ENCODE measurements at regions not wholly inside any gene's neighbourhood (a gene's known extent, or its start where the extent isn't known, plus 50 kb on each side); places are given as distances from the start of the nearest gene placed in this dataset.

DNA sequence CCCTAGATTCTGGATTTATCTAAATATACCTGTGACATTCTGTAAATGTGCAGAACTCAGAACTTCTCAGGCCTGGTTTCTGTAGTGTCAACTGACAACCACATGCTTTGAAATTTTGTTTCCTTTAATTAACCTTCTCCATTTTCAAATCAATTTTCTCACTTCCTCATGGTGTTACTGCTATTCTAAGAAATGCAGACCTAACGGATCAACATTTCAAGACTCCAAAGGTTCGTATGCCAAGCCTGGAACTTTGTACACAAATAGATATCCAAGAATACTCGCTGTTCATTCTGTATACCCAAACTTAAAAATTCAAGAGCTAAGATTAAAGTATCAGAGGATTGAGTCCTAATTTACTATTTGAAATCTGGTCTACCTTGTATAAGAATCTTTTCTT lies 88.1 kb downstream of the SLC24A2 start:
- Histone ChIP-seq H3K27me3 (ENCODE audit: low read length) (no peaks in the 10 kb centered on the region), H3K36me3 (ENCODE audit: low read length) (no peaks in the 10 kb centered on the region), H2AFZ (ENCODE audit: low read depth, low read length, severe bottlenecking) (no peak overlapping the region), H3F3A (ENCODE audit: insufficient read depth) (no peaks in the 10 kb centered on the region), H3K4me2 (ENCODE audit: low read depth, low read length, poor library complexity, severe bottlenecking) (no peak overlapping the region), H4K20me1 (ENCODE audit: low read depth, low read length) (no peaks in the 10 kb centered on the region), H3K9ac (ENCODE audit: low read length) (no peak overlapping the region), H3K9me2 (replicated peaks; ENCODE audit: insufficient read depth, low read length) (no peaks in the 10 kb centered on the region), H3K79me2 (ENCODE audit: insufficient read depth, low read length) (no peaks in the 10 kb centered on the region), H3K9me3 (ENCODE audit: insufficient read depth, low read length) (no peaks in the 10 kb centered on the region), H3K27ac (ENCODE audit: low read depth, low read length) (no peak overlapping the region), H3K4me3 (ENCODE audit: insufficient read depth, low read length, poor library complexity, severe bottlenecking) (no peak overlapping the region)
- TF ChIP-seq, protein P1, sequence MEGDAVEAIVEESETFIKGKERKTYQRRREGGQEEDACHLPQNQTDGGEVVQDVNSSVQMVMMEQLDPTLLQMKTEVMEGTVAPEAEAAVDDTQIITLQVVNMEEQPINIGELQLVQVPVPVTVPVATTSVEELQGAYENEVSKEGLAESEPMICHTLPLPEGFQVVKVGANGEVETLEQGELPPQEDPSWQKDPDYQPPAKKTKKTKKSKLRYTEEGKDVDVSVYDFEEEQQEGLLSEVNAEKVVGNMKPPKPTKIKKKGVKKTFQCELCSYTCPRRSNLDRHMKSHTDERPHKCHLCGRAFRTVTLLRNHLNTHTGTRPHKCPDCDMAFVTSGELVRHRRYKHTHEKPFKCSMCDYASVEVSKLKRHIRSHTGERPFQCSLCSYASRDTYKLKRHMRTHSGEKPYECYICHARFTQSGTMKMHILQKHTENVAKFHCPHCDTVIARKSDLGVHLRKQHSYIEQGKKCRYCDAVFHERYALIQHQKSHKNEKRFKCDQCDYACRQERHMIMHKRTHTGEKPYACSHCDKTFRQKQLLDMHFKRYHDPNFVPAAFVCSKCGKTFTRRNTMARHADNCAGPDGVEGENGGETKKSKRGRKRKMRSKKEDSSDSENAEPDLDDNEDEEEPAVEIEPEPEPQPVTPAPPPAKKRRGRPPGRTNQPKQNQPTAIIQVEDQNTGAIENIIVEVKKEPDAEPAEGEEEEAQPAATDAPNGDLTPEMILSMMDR (IDR thresholded peaks at IDR 0.05; ENCODE audit: insufficient read depth, low read length, poor library complexity, severe bottlenecking), result no peak
- TF ChIP-seq EZH2phosphoT487 (conservative IDR thresholded peaks at IDR 0.05; ENCODE audit: low read length), result no peak

DNA sequence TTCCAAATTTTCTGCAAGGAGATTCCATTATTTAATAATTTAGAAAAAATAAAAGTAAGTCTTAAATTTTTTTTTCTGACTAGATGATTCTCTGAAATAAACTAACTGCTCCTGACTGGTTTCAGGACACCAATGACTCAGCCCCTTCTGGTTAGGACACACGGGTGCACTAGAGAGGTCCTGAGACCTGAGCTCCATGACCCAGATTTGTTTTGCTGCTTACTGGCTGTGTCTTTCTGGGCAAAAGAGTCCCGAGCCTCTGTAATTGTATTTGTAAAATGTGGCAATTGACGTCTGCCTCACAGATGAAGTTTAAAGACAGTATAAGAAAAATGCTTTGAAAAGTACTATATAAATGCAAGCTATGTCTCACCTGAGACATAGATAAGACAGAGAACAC lies 89.1 kb downstream of the SLC24A2 start:
- no peaks in the 10 kb centered on the region for H3K27me3 ChIP-seq (ENCODE audit: low read length)
- H3F3A ChIP-seq (ENCODE audit: insufficient read depth), result no peaks in the 10 kb centered on the region
- no peak overlapping the region for H2AFZ ChIP-seq (ENCODE audit: low read depth, low read length, severe bottlenecking)
- no peak overlapping the region for H3K4me3 ChIP-seq (ENCODE audit: insufficient read depth, low read length, poor library complexity, severe bottlenecking)
- H3K36me3 ChIP-seq (ENCODE audit: low read length), result no peaks in the 10 kb centered on the region
- H3K9ac ChIP-seq (ENCODE audit: low read length), result no peak overlapping the region
- H3K27ac ChIP-seq (ENCODE audit: low read depth, low read length), result no peak overlapping the region
- no peaks in the 10 kb centered on the region for H3K9me3 ChIP-seq (ENCODE audit: insufficient read depth, low read length)
- no peaks in the 10 kb centered on the region for H4K20me1 ChIP-seq (ENCODE audit: low read depth, low read length)
- no peaks in the 10 kb centered on the region for H3K9me2 ChIP-seq (replicated peaks; ENCODE audit: insufficient read depth, low read length)
- H3K79me2 ChIP-seq (ENCODE audit: insufficient read depth, low read length), result no peaks in the 10 kb centered on the region
- H3K4me2 ChIP-seq (ENCODE audit: low read depth, low read length, poor library complexity, severe bottlenecking), result no peak overlapping the region
- TF ChIP-seq, protein P1 (IDR thresholded peaks at IDR 0.05; ENCODE audit: insufficient read depth, low read length, poor library complexity, severe bottlenecking), result no peak
- no peak for TF ChIP-seq EZH2phosphoT487 (conservative IDR thresholded peaks at IDR 0.05; ENCODE audit: low read length)

DNA sequence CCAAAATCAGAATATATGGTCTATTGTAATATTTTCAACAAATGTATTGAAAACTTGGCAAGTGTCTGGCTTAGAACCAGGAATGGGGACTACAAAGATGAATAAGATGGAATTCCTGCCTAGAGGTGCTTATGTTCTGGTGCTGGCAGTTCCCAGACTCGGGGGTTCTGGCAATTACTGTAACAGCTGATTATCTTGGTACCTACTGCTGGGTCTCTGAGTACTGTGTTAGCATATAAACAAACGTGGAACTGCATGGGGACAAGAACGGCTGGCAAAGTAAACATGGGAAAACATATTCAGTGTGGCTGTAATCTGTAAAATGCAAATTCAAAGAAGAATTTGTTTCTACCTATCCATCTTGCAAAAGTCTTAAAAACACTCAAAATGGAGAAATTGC lies 89.9 kb downstream of the SLC24A2 start:
- no peak overlapping the region for H2AFZ ChIP-seq (ENCODE audit: low read depth, low read length, severe bottlenecking)
- H3K79me2 ChIP-seq (ENCODE audit: insufficient read depth, low read length), result no peaks in the 10 kb centered on the region
- H3K9me3 ChIP-seq (ENCODE audit: insufficient read depth, low read length), result no peaks in the 10 kb centered on the region
- H3K27me3 ChIP-seq (ENCODE audit: low read length), result no peaks in the 10 kb centered on the region
- H3K9me2 ChIP-seq (replicated peaks; ENCODE audit: insufficient read depth, low read length), result no peaks in the 10 kb centered on the region
- no peaks in the 10 kb centered on the region for H3F3A ChIP-seq (ENCODE audit: insufficient read depth)
- TF ChIP-seq EZH2phosphoT487 (conservative IDR thresholded peaks at IDR 0.05; ENCODE audit: low read length), result no peak
- TF ChIP-seq, protein P1 (IDR thresholded peaks at IDR 0.05; ENCODE audit: insufficient read depth, low read length, poor library complexity, severe bottlenecking), result no peak
- H3K9ac ChIP-seq (ENCODE audit: low read length), result no peak overlapping the region
- no peak overlapping the region for H3K27ac ChIP-seq (ENCODE audit: low read depth, low read length)
- H3K4me3 ChIP-seq (ENCODE audit: insufficient read depth, low read length, poor library complexity, severe bottlenecking), result no peak overlapping the region
- H3K36me3 ChIP-seq (ENCODE audit: low read length), result no peaks in the 10 kb centered on the region
- no peaks in the 10 kb centered on the region for H4K20me1 ChIP-seq (ENCODE audit: low read depth, low read length)
- H3K4me2 ChIP-seq (ENCODE audit: low read depth, low read length, poor library complexity, severe bottlenecking), result no peak overlapping the region

All from SU-DHL-6 (cell line).